Heart left ventricle (tissue), 13 donors: ENCODE measurements at regions not wholly inside any gene's neighbourhood (a gene's known extent, or its start where the extent isn't known, plus 50 kb on each side); places are given as distances from the start of the nearest gene placed in this dataset.

ENCODE experiments used
- POLR2A ChIP-seq, 2 donors: fragments of 450-650 bp; IDR thresholded peaks; one replicate each; pipeline ENCODE4 v1.6.1; 2017; ENCODE audit warnings: antibody characterized with exemption in 2 of 2, mild to moderate bottlenecking in 2 of 2, moderate library complexity in 2 of 2
- TF ChIP-seq, protein P1 (sequence below), 12 donors: fragments of 200-600 bp; sonication (generic) in 4 of 12; IDR thresholded peaks; one replicate each; pipeline versions ENCODE4 v1.5.0 to v1.8.0; 2018 to 2022; ENCODE audit warnings: antibody characterized with exemption in 12 of 12, mild to moderate bottlenecking in 5 of 12
- donor health status: ischemic (EF 13 %, LVEDD 7.1; RV severe dilation, severe dysfunction).
- donor health status: DM: no; HTN: yes; CAD: no.
- donor health status: DM: no; HTN: no; CAD: no.
- donor health status: ischemic (EF 25% LVEDD 6.9; RV normal size, moderate dysfunction).
- donor health status: ischemic (EF 25% LVEDD 5.7; RV mildly dilated, moderate dysfunction).
- donor health status: ischemic (EF 35%, LVEDD 5.7; RV mildly dilated, moderate dysfunction).
- donor health status: nonischemic (EF 11% LVEDD 7.7; RV severe dilation, severe dysfunction).
- donor health status: DM: yes; HTN: yes; CAD: no.
- donor health status: PGD.
- donor health status: ischemic (EF 29% LVEDD 5.4; RV normal size, mild dysfunction).
- donor health status: nonischemic (EF 23%, LVEDD 6.1; RV moderate dilation, normal function).

DNA sequence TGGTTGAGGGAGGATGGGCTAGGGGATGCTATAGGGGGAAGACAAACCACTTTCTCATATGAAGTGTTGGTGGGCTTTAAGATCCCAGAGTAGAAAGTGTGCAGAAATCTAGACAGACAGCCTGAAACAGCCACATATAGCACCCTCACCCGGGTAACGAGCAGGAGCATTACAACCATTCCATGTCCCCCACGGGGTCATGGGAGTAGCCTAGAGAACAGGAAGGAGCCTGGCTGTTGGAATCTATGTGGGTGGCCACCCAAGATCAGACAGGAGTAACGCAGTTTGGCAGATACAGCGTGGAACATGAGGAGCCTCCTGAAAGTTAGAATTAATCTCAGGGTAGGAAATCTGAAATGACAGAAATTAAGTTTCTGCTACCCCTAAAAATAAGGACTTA lies 146.1 kb upstream of the RAI14 start:
- TF ChIP-seq, protein P1, sequence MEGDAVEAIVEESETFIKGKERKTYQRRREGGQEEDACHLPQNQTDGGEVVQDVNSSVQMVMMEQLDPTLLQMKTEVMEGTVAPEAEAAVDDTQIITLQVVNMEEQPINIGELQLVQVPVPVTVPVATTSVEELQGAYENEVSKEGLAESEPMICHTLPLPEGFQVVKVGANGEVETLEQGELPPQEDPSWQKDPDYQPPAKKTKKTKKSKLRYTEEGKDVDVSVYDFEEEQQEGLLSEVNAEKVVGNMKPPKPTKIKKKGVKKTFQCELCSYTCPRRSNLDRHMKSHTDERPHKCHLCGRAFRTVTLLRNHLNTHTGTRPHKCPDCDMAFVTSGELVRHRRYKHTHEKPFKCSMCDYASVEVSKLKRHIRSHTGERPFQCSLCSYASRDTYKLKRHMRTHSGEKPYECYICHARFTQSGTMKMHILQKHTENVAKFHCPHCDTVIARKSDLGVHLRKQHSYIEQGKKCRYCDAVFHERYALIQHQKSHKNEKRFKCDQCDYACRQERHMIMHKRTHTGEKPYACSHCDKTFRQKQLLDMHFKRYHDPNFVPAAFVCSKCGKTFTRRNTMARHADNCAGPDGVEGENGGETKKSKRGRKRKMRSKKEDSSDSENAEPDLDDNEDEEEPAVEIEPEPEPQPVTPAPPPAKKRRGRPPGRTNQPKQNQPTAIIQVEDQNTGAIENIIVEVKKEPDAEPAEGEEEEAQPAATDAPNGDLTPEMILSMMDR (IDR thresholded peaks at IDR 0.05), result no peak
- no peak for TF ChIP-seq POLR2A (IDR thresholded peaks at IDR 0.05)
